Panc1 (cell line): ENCODE measurements at regions not wholly inside any gene's neighbourhood (a gene's known extent, or its start where the extent isn't known, plus 50 kb on each side); places are given as distances from the start of the nearest gene placed in this dataset.

Experiments used
- ATAC-seq: fragments of 200-7000 bp; cut with Tn5 transposase; 2 replicates; pipeline ENCODE4 v1.9.1; 2020; ENCODE audit warnings: mild to moderate bottlenecking, moderate library complexity
- BruUV-seq: library from RNA; stranded (reverse); fragments of 400-500 nt; replicated peaks from 2 replicates; lab custom pipeline; 2021; lab: Mats Ljungman, UMichigan
- CTCF ChIA-PET: fragments of 300-600 bp; sonication (Branson Sonifier 250); formaldehyde crosslinking; loops from one replicate; lab custom pipeline; 2022; ENCODE audit warnings: antibody characterized with exemption; lab: Charles Lee
- POLR2A ChIA-PET: fragments of 300-600 bp; sonication (Branson Sonifier 250); formaldehyde crosslinking; loops from one replicate; lab custom pipeline; 2022; ENCODE audit warnings: antibody characterized with exemption; lab: Charles Lee
- DNase-seq: peaks from one replicate; pipeline ENCODE4 v3.0.0-alpha.2; 2010; ENCODE audit warnings: low read depth, low spot score
- H3K27ac ChIP-seq: 2 replicates; pipeline ENCODE4 v1.5.1; 2011; ENCODE audit warnings: mild to moderate bottlenecking, low read length, inconsistent platforms
- H3K27me3 ChIP-seq: fragments of 200-500 bp; sonication (Bioruptor generic); 2 replicates; pipeline ENCODE4 v1.6.0; 2014; ENCODE audit warnings: low read length, inconsistent platforms; ENCODE audit not compliant: control insufficient read depth, insufficient read depth
- H3K36me3 ChIP-seq: fragments of 200-500 bp; sonication (Bioruptor generic); 2 replicates; pipeline ENCODE4 v1.5.1; 2014; ENCODE audit warnings: inconsistent platforms, mild to moderate bottlenecking, low read length, moderate library complexity; ENCODE audit not compliant: control insufficient read depth, insufficient read depth
- H3K4me1 ChIP-seq: 2 replicates; pipeline ENCODE4 v1.5.1; 2011; ENCODE audit warnings: inconsistent platforms, mild to moderate bottlenecking, low read length, moderate library complexity; ENCODE audit not compliant: control insufficient read depth, insufficient read depth
- H3K4me3 ChIP-seq, 2 experiments: 2 replicates each; pipeline ENCODE4 v1.5.1; 2011 to 2012; ENCODE audit warnings: low read depth in 2 of 2, low read length in 2 of 2, mild to moderate bottlenecking in 2 of 2, inconsistent platforms in 1 of 2, moderate library complexity in 1 of 2
- H3K9me3 ChIP-seq: fragments of 200-500 bp; sonication (Bioruptor generic); 2 replicates; pipeline ENCODE4 v1.5.1; 2014; ENCODE audit warnings: low read depth, mild to moderate bottlenecking, inconsistent platforms, low read length, moderate library complexity; ENCODE audit not compliant: control insufficient read depth, insufficient read depth
- CTCF ChIP-seq: fragments of 450-650 bp; IDR thresholded peaks from 2 replicates; pipeline ENCODE4 v1.5.1; 2017; ENCODE audit warnings: mild to moderate bottlenecking
- POLR2AphosphoS5 ChIP-seq: IDR thresholded peaks from 2 replicates; pipeline ENCODE4 v1.6.1; 2012; ENCODE audit warnings: mild to moderate bottlenecking, low read depth, low read length, moderate library complexity
- REST ChIP-seq, 2 experiments: IDR thresholded peaks; 2 replicates each; pipeline ENCODE4 v1.6.1; 2011 to 2012; ENCODE audit warnings: low read depth in 2 of 2, control low read depth in 1 of 2, low read length in 1 of 2, mild to moderate bottlenecking in 1 of 2, moderate library complexity in 1 of 2; ENCODE audit not compliant: insufficient read depth in 1 of 2
- SIN3A ChIP-seq: IDR thresholded peaks from 2 replicates; pipeline ENCODE4 v1.6.1; 2012; ENCODE audit warnings: low read depth, mild to moderate bottlenecking, low read length, moderate library complexity, borderline replicate concordance; ENCODE audit not compliant: insufficient read depth
- TCF7L2 ChIP-seq: IDR thresholded peaks from 2 replicates; pipeline ENCODE4 v1.6.1; 2011; ENCODE audit warnings: mild to moderate bottlenecking, low read depth, low read length, inconsistent platforms
- in situ Hi-C: cut with HindIII; loops from 2 replicates; pipeline ENCODE4 v1.10.0; 2016; ENCODE audit warnings: low sequenced_read_pairs, low pct_unique_long_range_greater_than_20kb
- intact Hi-C: fragments of 100-400 bp; cut with micrococcal nuclease; formaldehyde crosslinking; loops from one replicate; pipeline ENCODE4 v1.10.0; 2022; ENCODE audit not compliant: unreplicated experiment

GRCh38 chr13:40070357-40070756 is 414.9 kb downstream of the COG6 start:
- Histone ChIP-seq H3K27me3 (no peaks in the 10 kb centered on the region), H3K4me1 (no peaks in the 10 kb centered on the region), H3K36me3 (no peaks in the 10 kb centered on the region), H3K9me3 (no peaks in the 10 kb centered on the region), H3K4me3 (no peak overlapping the region), H3K27ac (no peak overlapping the region)
- ChIA-PET POLR2A (no interaction called here), CTCF (no interaction called here)
- DNase-seq = no peak
- ATAC-seq = no peak
- BruUV-seq = no TSS peak
- intact Hi-C loops = no loop called here
- TF ChIP-seq REST (IDR thresholded peaks at IDR 0.05; ENCODE audit: insufficient read depth in 1 of 2, low read depth in 2 of 2, low read length in 1 of 2) (no peak), CTCF (no peak), SIN3A (no peak), TCF7L2 (no peak), POLR2AphosphoS5 (no peak)
- in situ Hi-C loops = no loop called here

- Histone ChIP-seq H3K36me3 (no peaks in the 10 kb centered on the region), H3K9me3 (no peaks in the 10 kb centered on the region), H3K27me3 (no peaks in the 10 kb centered on the region), H3K4me1 (no peaks in the 10 kb centered on the region), H3K27ac (no peak overlapping the region), H3K4me3 (no peak overlapping the region)
- intact Hi-C loops (no loop called here), in situ Hi-C loops (no loop called here)
- no peak for DNase-seq
- POLR2A ChIA-PET = no interaction called here
- CTCF ChIA-PET = no interaction called here
- no TSS peak for BruUV-seq
- no peak for ATAC-seq
- TF ChIP-seq REST (IDR thresholded peaks at IDR 0.05; ENCODE audit: insufficient read depth in 1 of 2, low read depth in 2 of 2, low read length in 1 of 2) = no peak
- TF ChIP-seq POLR2AphosphoS5 = no peak
- TF ChIP-seq CTCF = no peak
- no peak for TF ChIP-seq TCF7L2
- TF ChIP-seq SIN3A = no peak
Observed at GRCh38 chr13:40072663-40073120, 417.2 kb downstream of the COG6 start.
